ENCODE measurements at regions not wholly inside any gene's neighbourhood (a gene's known extent, or its start where the extent isn't known, plus 50 kb on each side); places are given as distances from the start of the nearest gene placed in this dataset.

- DNase-seq (ENCODE audit: insufficient read length, low spot score) (no peak), FAIRE-seq (no peak)
- TF ChIP-seq POLR2AphosphoS5 (IDR thresholded peaks at IDR 0.05; ENCODE audit: low read depth, low read length): no peak
- no peak for TF ChIP-seq SPI1 (IDR thresholded peaks at IDR 0.05; ENCODE audit: low read depth, low read length)
- no peak for TF ChIP-seq TAF1 (IDR thresholded peaks at IDR 0.05; ENCODE audit: low read depth, low read length)
- TF ChIP-seq PAX5 (IDR thresholded peaks at IDR 0.05; ENCODE audit: insufficient read depth, low read length, severe bottlenecking): no peak
- no peak for TF ChIP-seq POLR2A (IDR thresholded peaks at IDR 0.05; ENCODE audit: low read depth, low read length)
- no peak for TF ChIP-seq POU2F2 (IDR thresholded peaks at IDR 0.05; ENCODE audit: low read depth, low read length)
These were observed 431.1 kb downstream of the LRRIQ3 start for GRCh38 chr1:73766786-73767348.

GRCh38 chr1:73765551-73766233 lies 432.3 kb downstream of the LRRIQ3 start:
- FAIRE-seq: no peak
- TF ChIP-seq POLR2AphosphoS5 (IDR thresholded peaks at IDR 0.05; ENCODE audit: low read depth, low read length) (no peak), POLR2A (IDR thresholded peaks at IDR 0.05; ENCODE audit: low read depth, low read length) (no peak), TAF1 (IDR thresholded peaks at IDR 0.05; ENCODE audit: low read depth, low read length) (no peak), PAX5 (IDR thresholded peaks at IDR 0.05; ENCODE audit: insufficient read depth, low read length, severe bottlenecking) (no peak), POU2F2 (IDR thresholded peaks at IDR 0.05; ENCODE audit: low read depth, low read length) (no peak)
- no peak for DNase-seq (ENCODE audit: insufficient read length, low spot score)

- TF ChIP-seq POLR2AphosphoS5 (IDR thresholded peaks at IDR 0.05; ENCODE audit: low read depth, low read length) (no peak), POU2F2 (IDR thresholded peaks at IDR 0.05; ENCODE audit: low read depth, low read length) (no peak), SPI1 (IDR thresholded peaks at IDR 0.05; ENCODE audit: low read depth, low read length) (no peak), POLR2A (IDR thresholded peaks at IDR 0.05; ENCODE audit: low read depth, low read length) (no peak), TAF1 (IDR thresholded peaks at IDR 0.05; ENCODE audit: low read depth, low read length) (no peak), PAX5 (IDR thresholded peaks at IDR 0.05; ENCODE audit: insufficient read depth, low read length, severe bottlenecking) (no peak)
- no peak for FAIRE-seq
These were observed 436.4 kb downstream of the LRRIQ3 start for GRCh38 chr1:73761559-73761958.

GRCh38 chr1:73759011-73759410 lies 439.0 kb downstream of the LRRIQ3 start:
- FAIRE-seq: no peak
- no peak for DNase-seq (ENCODE audit: insufficient read length, low spot score)
- TF ChIP-seq POLR2AphosphoS5 (IDR thresholded peaks at IDR 0.05; ENCODE audit: low read depth, low read length): no peak
- TF ChIP-seq POLR2A (IDR thresholded peaks at IDR 0.05; ENCODE audit: low read depth, low read length): no peak
- no peak for TF ChIP-seq PAX5 (IDR thresholded peaks at IDR 0.05; ENCODE audit: insufficient read depth, low read length, severe bottlenecking)

More at GRCh38 chr1:73761559-73761958, 436.4 kb downstream of the LRRIQ3 start:
- DNase-seq (ENCODE audit: insufficient read length, low spot score): no peak

- no peak for FAIRE-seq
- TF ChIP-seq POLR2AphosphoS5 (IDR thresholded peaks at IDR 0.05; ENCODE audit: low read depth, low read length) (no peak), PAX5 (IDR thresholded peaks at IDR 0.05; ENCODE audit: insufficient read depth, low read length, severe bottlenecking) (no peak), POLR2A (IDR thresholded peaks at IDR 0.05; ENCODE audit: low read depth, low read length) (no peak), SPI1 (IDR thresholded peaks at IDR 0.05; ENCODE audit: low read depth, low read length) (no peak), POU2F2 (IDR thresholded peaks at IDR 0.05; ENCODE audit: low read depth, low read length) (no peak), TAF1 (IDR thresholded peaks at IDR 0.05; ENCODE audit: low read depth, low read length) (no peak)
- no peak for DNase-seq (ENCODE audit: insufficient read length, low spot score)
These were observed 441.2 kb downstream of the LRRIQ3 start for GRCh38 chr1:73756817-73757216.

GRCh38 chr1:73755649-73756048 lies 442.3 kb downstream of the LRRIQ3 start:
- TF ChIP-seq SPI1 (IDR thresholded peaks at IDR 0.05; ENCODE audit: low read depth, low read length) (no peak), PAX5 (IDR thresholded peaks at IDR 0.05; ENCODE audit: insufficient read depth, low read length, severe bottlenecking) (no peak), POLR2AphosphoS5 (IDR thresholded peaks at IDR 0.05; ENCODE audit: low read depth, low read length) (no peak), TAF1 (IDR thresholded peaks at IDR 0.05; ENCODE audit: low read depth, low read length) (no peak), POLR2A (IDR thresholded peaks at IDR 0.05; ENCODE audit: low read depth, low read length) (no peak), POU2F2 (IDR thresholded peaks at IDR 0.05; ENCODE audit: low read depth, low read length) (no peak)
- no peak for DNase-seq (ENCODE audit: insufficient read length, low spot score)
- FAIRE-seq: no peak

- FAIRE-seq: no peak
These were observed 448.0 kb downstream of the LRRIQ3 start for GRCh38 chr1:73749996-73750395.

GRCh38 chr1:73744985-73745384 lies 453.0 kb downstream of the LRRIQ3 start:
- DNase-seq (ENCODE audit: insufficient read length, low spot score) (no peak), FAIRE-seq (no peak)

More at GRCh38 chr1:73749996-73750395, 448.0 kb downstream of the LRRIQ3 start:
- no peak for DNase-seq (ENCODE audit: insufficient read length, low spot score)
- TF ChIP-seq POLR2AphosphoS5 (IDR thresholded peaks at IDR 0.05; ENCODE audit: low read depth, low read length) (no peak), POU2F2 (IDR thresholded peaks at IDR 0.05; ENCODE audit: low read depth, low read length) (no peak), PAX5 (IDR thresholded peaks at IDR 0.05; ENCODE audit: insufficient read depth, low read length, severe bottlenecking) (no peak), POLR2A (IDR thresholded peaks at IDR 0.05; ENCODE audit: low read depth, low read length) (no peak), SPI1 (IDR thresholded peaks at IDR 0.05; ENCODE audit: low read depth, low read length) (no peak), TAF1 (IDR thresholded peaks at IDR 0.05; ENCODE audit: low read depth, low read length) (no peak)

GRCh38 chr1:73736125-73736524 lies 461.9 kb downstream of the LRRIQ3 start:
- DNase-seq (ENCODE audit: insufficient read length, low spot score): no peak
- no peak for FAIRE-seq
- TF ChIP-seq TAF1 (IDR thresholded peaks at IDR 0.05; ENCODE audit: low read depth, low read length): no peak
- no peak for TF ChIP-seq POLR2AphosphoS5 (IDR thresholded peaks at IDR 0.05; ENCODE audit: low read depth, low read length)
- no peak for TF ChIP-seq PAX5 (IDR thresholded peaks at IDR 0.05; ENCODE audit: insufficient read depth, low read length, severe bottlenecking)
- no peak for TF ChIP-seq POLR2A (IDR thresholded peaks at IDR 0.05; ENCODE audit: low read depth, low read length)
- no peak for TF ChIP-seq POU2F2 (IDR thresholded peaks at IDR 0.05; ENCODE audit: low read depth, low read length)
- no peak for TF ChIP-seq SPI1 (IDR thresholded peaks at IDR 0.05; ENCODE audit: low read depth, low read length)

More at GRCh38 chr1:73744985-73745384, 453.0 kb downstream of the LRRIQ3 start:
- TF ChIP-seq PAX5 (IDR thresholded peaks at IDR 0.05; ENCODE audit: insufficient read depth, low read length, severe bottlenecking): no peak
- no peak for TF ChIP-seq SPI1 (IDR thresholded peaks at IDR 0.05; ENCODE audit: low read depth, low read length)
- TF ChIP-seq TAF1 (IDR thresholded peaks at IDR 0.05; ENCODE audit: low read depth, low read length): no peak
- TF ChIP-seq POLR2A (IDR thresholded peaks at IDR 0.05; ENCODE audit: low read depth, low read length): no peak
- TF ChIP-seq POU2F2 (IDR thresholded peaks at IDR 0.05; ENCODE audit: low read depth, low read length): no peak
